ENCODE measurements at regions not wholly inside any gene's neighbourhood (a gene's known extent, or its start where the extent isn't known, plus 50 kb on each side); places are given as distances from the start of the nearest gene placed in this dataset.

DNA sequence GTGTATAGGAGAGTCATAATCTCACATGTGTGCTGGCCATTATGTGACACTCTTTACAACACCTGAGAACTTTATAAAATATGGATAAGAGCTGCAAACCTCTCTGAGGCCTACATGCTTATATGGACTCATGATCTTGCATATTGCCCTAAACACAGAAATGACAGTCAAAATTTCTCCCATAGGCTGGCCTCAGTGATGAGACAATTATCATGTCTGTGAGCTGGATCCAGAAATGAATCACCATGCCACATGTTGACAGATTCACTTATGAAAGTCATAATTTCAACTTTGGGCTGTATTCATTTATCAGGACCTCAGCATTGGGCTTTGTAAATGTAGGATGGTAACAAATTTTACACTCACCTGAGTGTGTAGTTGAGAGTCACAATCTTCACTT is 948.8 kb upstream of the TSPY4 start:
- DNase-seq (ENCODE audit: low spot score in 2 of 2), result no peak
- no peak for FAIRE-seq

DNA sequence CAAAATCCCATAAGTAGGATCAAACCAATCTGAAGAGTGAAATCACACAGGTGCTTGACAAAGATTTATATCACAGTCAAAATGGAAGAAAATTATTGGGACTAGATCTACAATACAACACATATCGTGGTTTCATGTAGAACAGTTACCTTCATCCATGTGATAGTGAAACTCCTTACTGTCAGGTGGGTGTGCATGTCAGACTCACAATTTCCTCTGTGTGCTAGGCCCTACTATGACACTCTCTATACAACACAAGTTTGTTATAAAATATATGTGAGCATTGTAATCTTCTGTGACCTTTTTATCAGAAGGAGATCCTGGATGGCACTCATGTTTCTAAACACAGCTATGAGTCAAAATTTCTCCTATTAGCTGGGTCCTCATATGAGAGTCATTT is 947.0 kb upstream of the TSPY4 start:
- no peak for FAIRE-seq
- DNase-seq (ENCODE audit: low spot score in 2 of 2), result no peak

DNA sequence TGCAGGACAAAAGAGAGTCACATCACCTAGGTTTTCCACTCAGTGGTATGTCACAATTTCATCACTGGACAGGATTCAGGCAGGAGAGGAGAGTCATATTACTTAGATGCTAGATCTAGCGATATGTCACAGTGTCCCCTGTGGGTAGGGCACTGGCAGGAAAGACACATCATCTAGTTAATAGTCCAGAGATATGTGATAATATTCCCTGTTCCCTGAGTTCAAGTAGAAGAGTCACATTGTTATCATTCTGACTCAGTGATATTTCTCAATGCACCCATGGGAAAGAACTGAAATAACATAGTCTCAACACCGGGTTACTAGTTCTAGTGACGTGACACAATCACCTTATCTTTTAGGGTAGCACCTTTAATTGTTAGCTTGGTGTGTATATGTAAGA is 944.0 kb upstream of the TSPY4 start:
- DNase-seq (ENCODE audit: low spot score in 2 of 2) (no peak), FAIRE-seq (no peak)

DNA sequence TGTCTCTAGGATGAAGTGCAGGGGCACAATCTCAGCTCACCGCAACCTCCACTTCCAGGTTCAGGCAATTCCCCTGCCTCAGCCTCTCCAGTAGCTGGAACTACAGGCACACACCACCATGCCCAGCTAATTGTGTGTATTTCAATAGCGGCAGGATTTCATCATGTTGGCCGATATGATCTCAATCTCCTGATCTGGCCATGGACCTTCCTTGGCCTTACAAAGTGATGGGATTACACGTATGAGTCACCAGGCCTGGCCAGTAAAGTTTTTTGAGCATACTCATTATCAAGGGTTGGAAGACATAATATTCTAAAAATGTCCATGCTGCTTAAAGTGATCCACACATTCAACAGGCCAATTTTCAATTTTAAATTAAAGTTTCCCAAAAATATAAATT is 914.4 kb upstream of the TSPY4 start:
- no peak for FAIRE-seq
- DNase-seq (ENCODE audit: low spot score in 2 of 2), result no peak

DNA sequence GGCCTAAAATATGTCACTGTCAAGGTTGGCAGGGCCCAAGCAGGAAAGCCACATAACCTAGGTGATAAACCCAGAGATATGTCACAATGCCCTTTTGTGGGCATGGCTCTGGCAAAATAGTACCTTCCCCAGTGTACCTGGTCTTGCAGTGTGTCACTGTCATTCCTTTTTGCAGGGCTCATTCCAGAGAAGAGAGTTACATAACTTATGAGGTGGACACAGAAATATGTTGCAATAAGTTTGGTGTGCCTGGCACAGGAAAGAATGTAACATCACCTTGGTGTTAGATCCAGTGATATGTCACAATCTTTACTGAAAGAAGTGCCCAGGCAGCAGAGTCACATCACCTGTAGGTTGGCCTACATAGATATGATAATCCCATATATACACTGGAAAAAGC is 910.8 kb upstream of the TSPY4 start:
- DNase-seq (ENCODE audit: low spot score in 2 of 2) (no peak), FAIRE-seq (no peak)

DNA sequence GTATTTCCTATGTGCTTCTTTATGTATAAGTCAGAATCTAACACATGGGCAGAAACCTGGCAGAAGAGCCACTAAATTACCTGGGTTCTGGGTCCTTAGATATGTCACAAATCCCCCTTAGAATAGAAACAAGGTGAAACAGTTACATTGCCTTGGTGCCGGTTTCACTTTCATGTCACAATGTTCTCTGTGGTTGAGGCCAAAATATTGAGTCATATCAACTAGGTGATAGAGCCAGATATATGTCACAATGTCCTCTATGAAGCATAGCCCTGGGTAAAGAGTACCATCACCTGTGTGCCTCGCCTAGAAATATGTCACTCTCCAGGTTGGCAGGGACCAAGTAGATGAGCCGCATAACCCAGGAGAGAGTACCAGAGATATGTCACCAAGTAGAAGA is 899.8 kb upstream of the TSPY4 start:
- no peak for DNase-seq (ENCODE audit: low spot score in 2 of 2)
- FAIRE-seq, result no peak

DNA sequence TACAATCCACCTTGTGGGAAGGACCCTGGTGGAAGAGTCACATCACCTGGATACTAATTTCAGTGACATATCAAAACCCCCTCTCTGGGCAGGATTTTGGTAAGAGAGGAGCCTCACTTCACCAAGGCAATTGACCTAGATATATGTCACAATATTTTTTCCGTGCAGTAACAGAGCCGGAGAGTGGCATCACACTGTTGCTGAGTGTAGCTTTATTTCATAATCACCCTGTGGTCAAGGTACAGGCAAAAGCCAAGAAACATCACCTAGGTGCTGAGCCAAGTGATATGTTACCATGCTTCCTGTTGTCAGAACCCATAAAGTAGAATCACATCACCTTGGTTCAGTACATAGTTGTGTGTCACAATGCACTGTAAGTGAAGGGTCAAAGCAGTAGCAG is 895.2 kb upstream of the TSPY4 start:
- no peak for DNase-seq (ENCODE audit: low spot score in 2 of 2)
- no peak for FAIRE-seq

DNA sequence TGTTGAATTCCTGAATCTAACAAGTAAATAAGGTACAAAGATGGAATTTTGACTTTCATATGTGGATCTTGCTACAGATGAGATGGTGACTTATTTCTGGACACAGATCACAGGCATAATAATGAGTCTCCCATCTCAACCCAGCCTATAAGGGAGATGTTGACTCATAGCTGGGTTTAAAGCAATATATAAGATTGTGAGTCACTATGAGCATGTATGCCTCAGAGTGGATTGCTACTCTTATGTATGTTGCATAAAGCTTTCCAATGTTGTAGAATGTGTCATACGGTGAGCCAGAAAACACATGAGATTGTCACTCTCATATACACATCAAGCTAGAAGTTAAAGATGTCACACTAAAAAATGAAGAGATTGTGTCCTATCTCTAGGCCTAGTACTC is 884.3 kb upstream of the TSPY4 start:
- FAIRE-seq (no peak), DNase-seq (ENCODE audit: low spot score in 2 of 2) (no peak)

DNA sequence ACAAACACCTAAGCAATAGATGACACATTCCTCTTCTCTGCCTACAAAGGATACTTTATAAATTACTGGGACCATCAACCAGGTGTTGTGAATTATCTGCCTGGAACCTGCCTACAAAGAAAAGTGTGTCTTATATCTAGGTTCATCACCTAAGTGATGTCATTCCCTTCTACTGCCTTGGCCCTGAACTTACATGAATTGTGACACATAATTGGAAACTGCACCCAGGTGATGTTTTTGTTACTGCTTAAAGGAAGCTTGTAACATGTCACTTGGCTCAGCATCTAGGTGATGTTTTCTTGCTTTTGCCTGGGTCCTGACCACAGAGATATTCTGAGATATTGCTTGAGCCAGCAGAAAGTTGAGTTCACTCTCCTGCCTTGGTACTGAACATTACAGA is 870.5 kb upstream of the TSPY4 start:
- DNase-seq (ENCODE audit: low spot score in 2 of 2) (no peak), FAIRE-seq (no peak)

DNA sequence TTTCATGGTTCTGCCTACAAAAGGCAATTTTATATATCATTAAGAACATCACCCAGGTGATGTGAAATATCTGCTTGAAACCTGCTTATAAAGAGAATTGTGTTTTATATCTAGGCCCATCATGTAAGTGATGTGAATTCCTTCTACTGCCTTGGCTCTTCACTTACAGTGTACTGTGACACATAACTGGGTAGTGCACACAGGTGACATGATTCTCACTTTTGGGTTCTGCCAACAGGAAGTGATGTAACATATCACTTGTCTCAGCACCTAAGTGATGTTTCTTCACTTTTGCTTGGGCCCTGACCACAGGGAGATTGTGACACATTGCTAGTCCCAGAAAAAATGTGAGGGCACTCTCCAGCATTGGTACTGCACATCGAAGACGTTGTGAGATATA is 867.0 kb upstream of the TSPY4 start:
- FAIRE-seq, result no peak

DNA sequence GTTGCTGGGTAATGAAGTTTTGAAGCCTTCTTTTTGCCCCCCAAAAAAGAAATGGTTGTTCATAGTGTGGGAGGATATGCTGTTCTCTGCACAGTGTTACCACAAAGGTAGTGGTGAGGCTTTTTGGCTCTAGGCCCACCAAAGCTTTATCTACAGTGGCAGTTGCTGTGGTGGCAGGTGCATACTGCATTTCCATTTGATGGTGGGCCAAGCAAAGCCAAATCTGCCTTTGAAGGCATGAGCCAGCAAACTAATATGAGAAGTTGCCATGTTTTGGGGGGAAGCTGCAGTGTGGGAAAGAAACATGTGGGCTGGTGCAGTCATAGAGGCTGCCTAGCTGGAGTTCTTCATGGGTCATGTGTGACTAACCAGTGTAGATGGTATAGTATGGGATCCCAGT is 858.1 kb upstream of the TSPY4 start:
- FAIRE-seq (no peak), DNase-seq (ENCODE audit: low spot score in 2 of 2) (no peak)

More for the DNA sequence above, 867.0 kb upstream of the TSPY4 start:
- no peak for DNase-seq (ENCODE audit: low spot score in 2 of 2)

DNA sequence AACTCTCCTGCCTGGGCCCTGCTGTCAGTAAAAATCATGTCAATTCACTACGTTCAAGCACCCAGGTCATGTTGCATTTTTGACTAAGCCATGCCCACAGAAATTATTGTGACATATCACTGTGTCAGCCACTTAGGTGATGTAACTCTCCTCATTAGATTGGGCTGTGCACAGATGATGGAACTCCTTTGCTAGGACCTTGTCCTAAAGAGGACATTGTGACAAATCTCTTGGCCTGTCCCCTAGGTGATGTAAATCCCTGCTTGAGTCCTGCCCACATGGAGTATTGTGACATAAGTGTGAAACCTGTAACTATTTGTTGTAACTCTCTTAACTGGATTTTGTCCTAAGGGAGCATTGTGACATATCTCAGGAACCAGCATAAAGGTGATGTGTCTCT is 848.3 kb upstream of the TSPY4 start:
- DNase-seq (ENCODE audit: low spot score in 2 of 2) (no peak), FAIRE-seq (no peak)

DNA sequence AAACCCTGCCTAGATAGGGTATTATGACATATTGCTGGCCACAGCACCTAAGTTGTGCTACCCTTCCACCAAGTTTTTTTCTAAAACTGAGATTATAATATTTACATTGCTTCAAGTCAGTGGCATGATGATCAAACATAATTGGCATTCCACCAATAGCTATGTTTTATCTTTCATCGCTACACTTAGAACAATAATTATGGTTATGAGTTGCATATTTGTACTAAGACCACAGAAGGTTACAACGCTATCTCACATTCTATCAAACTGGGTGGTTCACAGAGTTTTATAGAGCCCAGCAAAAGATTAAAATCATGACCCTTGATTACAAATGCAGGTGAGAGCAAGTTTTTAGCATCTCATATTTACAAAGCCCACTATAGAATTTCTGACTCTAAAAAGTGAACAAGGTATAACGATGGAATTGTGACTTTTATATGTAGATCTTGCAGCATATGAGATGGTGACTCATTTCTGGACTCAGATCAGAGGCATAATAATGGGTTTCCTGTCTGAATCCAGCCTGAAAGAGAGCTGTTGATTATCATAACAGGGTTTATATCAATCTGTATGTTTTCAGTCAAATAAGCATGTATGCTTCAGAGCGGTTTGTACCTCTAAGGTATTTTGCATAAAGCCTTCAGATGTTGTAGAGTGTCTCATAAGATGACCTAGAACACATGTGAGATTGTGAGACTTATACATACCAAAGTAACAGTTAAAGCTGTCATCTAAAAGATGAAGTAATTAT is 847.2 kb upstream of the TSPY4 start:
- DNase-seq (ENCODE audit: low spot score in 2 of 2), result no peak
- no peak for FAIRE-seq

DNA sequence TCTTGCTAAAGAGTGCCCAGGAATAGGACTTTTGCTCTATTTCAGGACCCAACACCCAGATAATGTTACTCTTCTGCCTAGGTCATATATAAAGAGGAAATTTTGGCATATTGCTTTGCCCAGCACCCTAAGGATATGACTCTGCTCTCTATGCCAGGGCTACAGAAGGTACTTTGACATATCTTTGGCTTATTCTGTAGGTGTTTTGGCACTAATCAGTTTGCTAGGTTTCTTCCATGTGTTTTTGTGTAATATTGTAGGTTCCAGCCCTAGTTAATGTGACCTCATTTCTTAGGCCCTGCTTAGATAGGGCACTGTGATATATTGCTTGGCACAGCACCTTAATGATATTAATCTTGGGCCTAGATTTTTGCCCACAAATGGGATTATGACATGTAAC is 842.9 kb upstream of the TSPY4 start:
- no peak for FAIRE-seq
- no peak for DNase-seq (ENCODE audit: low spot score in 2 of 2)

DNA sequence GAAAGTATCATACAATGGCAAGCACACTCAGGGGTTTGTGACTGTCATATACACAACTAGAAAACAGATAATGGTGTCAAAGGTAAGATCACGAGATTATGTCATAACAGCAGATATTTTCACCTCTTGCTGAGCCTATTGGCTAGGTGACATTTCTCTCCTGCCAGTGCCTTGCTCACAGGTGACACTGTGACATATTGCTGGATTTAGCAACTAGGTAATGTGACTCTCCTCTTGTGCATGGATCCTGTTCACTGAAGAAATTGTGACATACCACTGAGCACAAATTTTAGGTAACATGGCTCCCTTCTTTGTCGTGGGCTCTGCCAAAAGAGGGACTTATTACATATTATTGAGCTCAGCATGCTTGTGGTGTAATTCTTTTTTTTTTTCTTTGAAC is 842.0 kb upstream of the TSPY4 start:
- no peak for DNase-seq (ENCODE audit: low spot score in 2 of 2)
- no peak for FAIRE-seq

DNA sequence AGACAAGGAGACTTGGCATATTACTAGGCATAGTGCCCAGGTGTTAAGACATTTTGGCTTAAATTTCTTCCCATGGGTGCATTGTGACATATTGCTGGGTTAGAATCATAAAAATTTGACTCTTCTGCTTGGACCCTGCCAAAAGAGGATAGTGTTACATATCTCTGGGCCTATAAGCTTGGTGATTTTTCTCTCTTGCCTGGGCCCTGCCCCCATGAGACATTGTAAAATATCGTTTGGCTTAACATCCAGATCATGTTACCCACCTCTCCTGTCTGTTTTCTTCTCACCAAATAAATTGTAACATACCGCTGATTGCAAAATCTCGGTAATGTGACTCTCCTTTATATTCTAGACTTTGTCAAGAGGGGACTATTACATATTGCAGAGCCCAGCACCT is 836.4 kb upstream of the TSPY4 start:
- no peak for DNase-seq (ENCODE audit: low spot score in 2 of 2)
- no peak for FAIRE-seq

DNA sequence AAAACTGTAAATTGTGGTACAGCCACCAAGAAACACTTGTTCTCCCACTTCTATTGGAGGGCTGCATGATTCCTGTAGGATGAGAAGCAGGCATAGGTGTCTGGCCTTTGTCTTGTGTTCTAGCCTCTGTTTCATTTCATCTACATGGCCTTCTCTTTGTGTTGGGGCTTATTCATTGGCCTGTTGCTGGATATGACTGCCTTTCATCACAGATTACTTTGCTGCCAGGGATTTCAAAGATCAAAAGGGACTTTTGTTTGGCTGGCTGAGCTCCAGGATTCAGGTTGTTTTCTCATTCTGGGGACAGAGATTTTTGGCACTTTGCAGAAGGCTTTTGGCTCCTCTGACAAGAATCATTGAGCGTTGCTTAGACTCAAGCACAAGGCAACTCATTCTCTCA is 803.8 kb upstream of the TSPY4 start:
- no peak for FAIRE-seq
- no peak for DNase-seq (ENCODE audit: low spot score in 2 of 2)

DNA sequence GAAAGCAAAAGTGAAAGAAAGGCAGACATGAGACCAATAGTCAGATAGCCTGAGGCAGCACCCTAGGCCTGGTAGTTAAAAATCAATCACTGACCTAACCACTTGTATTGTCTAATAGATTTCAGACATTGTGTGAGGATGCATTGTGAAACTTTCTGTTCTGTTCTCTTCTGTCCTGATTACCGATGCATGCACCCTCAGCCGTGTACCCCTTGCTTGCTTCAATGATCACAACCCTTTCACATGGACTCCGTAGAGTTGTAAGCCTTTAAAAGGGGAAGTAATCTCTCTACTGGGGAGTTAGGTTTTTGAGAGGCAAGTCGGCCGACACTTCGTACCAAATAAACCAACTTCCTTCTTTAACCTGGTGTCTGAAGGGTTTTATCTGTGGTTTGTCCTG is 801.6 kb upstream of the TSPY4 start:
- FAIRE-seq (no peak), DNase-seq (ENCODE audit: low spot score in 2 of 2) (no peak)

DNA sequence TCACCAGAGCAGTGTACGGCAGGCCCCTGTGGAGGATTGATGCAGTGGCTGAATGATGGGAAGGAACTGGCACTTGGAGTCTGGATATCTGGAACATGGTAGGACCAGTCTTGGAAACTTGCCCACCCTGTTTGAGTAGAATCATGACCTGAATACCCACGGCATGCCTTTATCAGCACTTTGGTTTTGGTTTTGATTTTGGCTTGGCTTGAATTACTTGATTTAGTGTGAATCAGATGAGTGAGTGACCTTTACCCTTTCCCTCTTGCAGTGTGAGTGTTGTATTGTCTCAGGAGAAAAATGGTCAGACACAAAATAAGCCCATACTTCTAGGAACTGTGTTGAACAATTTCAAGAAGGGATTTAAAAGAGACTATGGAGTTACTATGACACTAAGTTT is 801.0 kb upstream of the TSPY4 start:
- no peak for DNase-seq (ENCODE audit: low spot score in 2 of 2)

DNA sequence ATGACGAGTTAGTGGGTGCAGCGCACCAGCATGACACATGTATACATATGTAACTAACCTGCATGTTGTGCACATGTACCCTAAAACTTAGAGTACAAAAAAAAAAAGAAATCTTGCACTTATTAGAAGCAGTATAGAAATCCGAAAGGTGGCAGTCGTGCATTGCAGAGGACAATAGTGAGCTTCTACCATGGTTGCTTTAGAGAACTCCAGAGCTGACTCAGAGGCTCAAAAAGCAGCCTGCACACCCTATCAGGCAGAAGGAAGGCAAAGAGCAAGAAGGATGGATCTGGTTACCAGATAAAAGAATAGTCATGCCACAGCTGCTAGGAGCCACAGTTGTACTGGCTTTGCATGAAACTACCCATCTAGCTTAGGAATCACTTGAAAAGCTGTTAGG is 796.0 kb upstream of the TSPY4 start:
- no peak for DNase-seq (ENCODE audit: low spot score in 2 of 2)
- no peak for FAIRE-seq

More for the DNA sequence above, 801.0 kb upstream of the TSPY4 start:
- FAIRE-seq, result no peak

DNA sequence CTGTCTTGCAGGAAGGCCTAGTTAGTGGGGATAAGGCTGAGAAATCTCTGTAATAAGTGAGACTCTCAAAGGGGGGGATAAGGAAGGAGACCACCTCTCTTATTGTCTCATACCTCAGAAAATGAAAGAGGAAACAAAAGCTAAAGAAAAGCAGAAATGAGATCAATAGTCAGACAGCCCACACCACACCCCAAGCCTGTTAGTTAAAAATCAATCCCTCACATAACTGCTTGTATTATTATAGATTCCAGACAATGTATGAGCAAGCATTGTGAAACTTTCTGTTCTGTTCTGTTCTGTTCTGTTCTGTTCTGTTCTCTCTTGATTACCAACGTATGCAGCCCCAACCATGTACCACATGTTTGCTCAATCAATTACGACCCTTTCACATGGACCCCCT is 792.5 kb upstream of the TSPY4 start:
- DNase-seq (ENCODE audit: low spot score in 2 of 2) (no peak), FAIRE-seq (no peak)

DNA sequence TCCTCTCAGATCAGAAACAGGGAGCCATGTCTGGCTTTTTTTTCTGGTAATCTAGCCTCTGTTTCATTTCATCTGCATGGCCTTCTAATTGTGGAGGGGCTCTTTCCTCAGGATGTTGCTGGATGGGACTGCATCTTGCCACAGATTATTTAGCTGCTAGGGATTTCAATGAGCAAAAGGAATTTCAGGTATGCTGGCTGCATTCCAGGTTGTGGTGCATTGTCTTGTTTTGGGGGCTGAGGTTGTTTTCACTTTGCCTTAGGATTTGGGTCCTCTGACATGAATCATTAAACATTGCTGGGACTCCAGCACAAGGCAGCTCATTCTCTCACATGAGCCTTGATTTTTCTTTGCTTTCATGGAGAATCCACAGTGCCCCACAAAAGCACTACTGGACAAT is 789.3 kb upstream of the TSPY4 start:
- no peak for FAIRE-seq

DNA sequence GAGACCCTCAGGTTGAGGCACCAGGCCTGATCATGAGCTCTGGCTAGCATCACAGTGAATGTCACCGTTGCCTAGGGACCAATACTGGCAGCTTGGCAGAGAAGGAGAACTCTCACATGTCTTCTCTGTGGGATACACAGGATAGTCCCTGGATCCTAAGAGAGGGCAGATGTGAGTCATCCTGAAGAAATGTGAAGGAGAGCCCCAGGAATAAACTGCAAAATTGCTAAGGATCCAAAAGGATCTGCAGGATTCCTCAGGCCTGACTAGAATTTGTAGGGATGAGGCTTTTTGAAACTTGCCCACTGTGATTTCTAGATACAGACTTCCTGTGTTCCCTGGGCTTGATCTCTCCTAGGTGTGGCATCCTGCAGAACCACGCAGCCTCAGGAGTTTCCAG is 785.9 kb upstream of the TSPY4 start:
- DNase-seq (ENCODE audit: low spot score in 2 of 2), result no peak

More for the DNA sequence above, 789.3 kb upstream of the TSPY4 start:
- DNase-seq (ENCODE audit: low spot score in 2 of 2), result no peak

More for the DNA sequence above, 785.9 kb upstream of the TSPY4 start:
- no peak for FAIRE-seq

Measured in frontal cortex (tissue), 3 donors.